GM12878 (cell line): ENCODE measurements at regions not wholly inside any gene's neighbourhood (a gene's known extent, or its start where the extent isn't known, plus 50 kb on each side); places are given as distances from the start of the nearest gene placed in this dataset.

Experiments
- CBFB ChIP-seq: IDR thresholded peaks from 2 replicates; pipeline ENCODE4 v1.6.1; 2016; ENCODE audit warnings: antibody characterized with exemption, low read depth
- CREB1 ChIP-seq: IDR thresholded peaks from 2 replicates; pipeline ENCODE4 v1.6.1; 2012; ENCODE audit warnings: low read depth, mild to moderate bottlenecking, inconsistent platforms
- EGR1 ChIP-seq, 2 experiments: IDR thresholded peaks; 1 replicate in 1 of 2; 2 replicates in 1 of 2; pipeline ENCODE4 v1.6.1; 2011 to 2012; ENCODE audit warnings: low read depth in 2 of 2, low read length in 2 of 2, borderline replicate concordance in 1 of 2, mild to moderate bottlenecking in 1 of 2, moderate library complexity in 1 of 2
- HDAC6 ChIP-seq: fragments of 200-600 bp; sonication (generic); IDR thresholded peaks from one replicate; pipeline ENCODE4 v1.8.0; 2017; ENCODE audit warnings: antibody characterized with exemption; ENCODE audit not compliant: unreplicated experiment
- NR2C2 ChIP-seq: IDR thresholded peaks from 2 replicates; pipeline ENCODE4 v1.6.1; 2011; ENCODE audit warnings: borderline replicate concordance, low read depth; ENCODE audit not compliant: control insufficient read depth, insufficient read length
- POLR2AphosphoS2 ChIP-seq: IDR thresholded peaks from 2 replicates; pipeline ENCODE4 v1.6.1; 2011; ENCODE audit warnings: low read depth, mild to moderate bottlenecking, low read length, improper control_type of control experiment, moderate library complexity
- SPI1 ChIP-seq: IDR thresholded peaks from 2 replicates; pipeline ENCODE4 v1.6.1; 2011; ENCODE audit warnings: low read depth, mild to moderate bottlenecking, low read length, moderate library complexity, borderline replicate concordance; ENCODE audit not compliant: insufficient read depth
- TF ChIP-seq, protein P1 (sequence below): IDR thresholded peaks from 2 replicates; pipeline ENCODE4 v1.6.1; 2012; ENCODE audit warnings: low read depth, low read length, improper control_type of control experiment
- TF ChIP-seq, protein P2 (sequence below), 3 experiments: IDR thresholded peaks in 2 of 3; conservative IDR thresholded peaks in 1 of 3; 2 replicates each; pipeline ENCODE4 v1.5.1; 2011; ENCODE audit warnings: low read depth in 3 of 3, low read length in 3 of 3, mild to moderate bottlenecking in 3 of 3, control low read depth in 2 of 3, moderate library complexity in 2 of 3, inconsistent platforms in 1 of 3, mixed read lengths in 1 of 3; ENCODE audit not compliant: control insufficient read depth in 2 of 3, insufficient read depth in 1 of 3; ENCODE audit errors: extremely low read depth in 1 of 3

DNA sequence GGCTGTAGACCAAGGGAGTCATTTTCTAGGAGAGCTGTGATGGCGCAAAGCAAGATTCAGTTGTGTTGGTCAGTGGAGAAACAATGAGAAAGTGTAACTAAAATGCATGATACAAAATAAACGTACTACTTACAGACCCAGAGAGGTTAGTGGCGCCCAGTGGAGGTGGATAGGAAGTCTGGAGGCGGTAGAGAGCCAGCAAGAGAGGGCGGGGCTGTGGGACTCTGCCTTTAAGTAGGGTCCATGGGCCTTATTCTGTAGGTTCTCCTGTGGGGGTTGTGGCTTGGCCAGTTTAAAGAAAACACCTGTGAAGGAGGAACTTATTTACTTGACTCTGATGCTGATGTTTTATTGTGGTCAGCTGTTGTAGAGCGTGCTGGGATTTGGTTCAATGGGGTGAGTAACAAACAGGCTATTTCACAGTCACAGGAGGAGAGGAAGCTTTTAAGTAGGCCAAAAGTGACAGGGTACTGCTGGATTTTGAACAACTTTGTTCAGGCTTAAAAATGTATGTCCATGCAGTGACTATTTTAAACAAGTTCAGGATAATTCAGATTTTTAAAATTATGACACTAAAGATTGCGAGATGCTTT lies 1097.7 kb downstream of the TMTC2 start:
- TF ChIP-seq, protein P1, sequence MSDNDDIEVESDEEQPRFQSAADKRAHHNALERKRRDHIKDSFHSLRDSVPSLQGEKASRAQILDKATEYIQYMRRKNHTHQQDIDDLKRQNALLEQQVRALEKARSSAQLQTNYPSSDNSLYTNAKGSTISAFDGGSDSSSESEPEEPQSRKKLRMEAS, result no peak
- TF ChIP-seq HDAC6, result no peak
- no peak for TF ChIP-seq SPI1
- TF ChIP-seq, protein P2, sequence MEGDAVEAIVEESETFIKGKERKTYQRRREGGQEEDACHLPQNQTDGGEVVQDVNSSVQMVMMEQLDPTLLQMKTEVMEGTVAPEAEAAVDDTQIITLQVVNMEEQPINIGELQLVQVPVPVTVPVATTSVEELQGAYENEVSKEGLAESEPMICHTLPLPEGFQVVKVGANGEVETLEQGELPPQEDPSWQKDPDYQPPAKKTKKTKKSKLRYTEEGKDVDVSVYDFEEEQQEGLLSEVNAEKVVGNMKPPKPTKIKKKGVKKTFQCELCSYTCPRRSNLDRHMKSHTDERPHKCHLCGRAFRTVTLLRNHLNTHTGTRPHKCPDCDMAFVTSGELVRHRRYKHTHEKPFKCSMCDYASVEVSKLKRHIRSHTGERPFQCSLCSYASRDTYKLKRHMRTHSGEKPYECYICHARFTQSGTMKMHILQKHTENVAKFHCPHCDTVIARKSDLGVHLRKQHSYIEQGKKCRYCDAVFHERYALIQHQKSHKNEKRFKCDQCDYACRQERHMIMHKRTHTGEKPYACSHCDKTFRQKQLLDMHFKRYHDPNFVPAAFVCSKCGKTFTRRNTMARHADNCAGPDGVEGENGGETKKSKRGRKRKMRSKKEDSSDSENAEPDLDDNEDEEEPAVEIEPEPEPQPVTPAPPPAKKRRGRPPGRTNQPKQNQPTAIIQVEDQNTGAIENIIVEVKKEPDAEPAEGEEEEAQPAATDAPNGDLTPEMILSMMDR (IDR thresholded peaks at IDR 0.05 in 2 of 3, conservative IDR thresholded peaks at IDR 0.05 in 1 of 3; ENCODE audit: control insufficient read depth in 2 of 3, extremely low read depth in 1 of 3, insufficient read depth in 1 of 3, low read depth in 3 of 3, low read length in 3 of 3), result no peak
- TF ChIP-seq CBFB, result no peak
- no peak for TF ChIP-seq CREB1
- no peak for TF ChIP-seq POLR2AphosphoS2
- no peak for TF ChIP-seq NR2C2
- no peak for TF ChIP-seq EGR1 (IDR thresholded peaks at IDR 0.05; ENCODE audit: borderline replicate concordance in 1 of 2, low read depth in 2 of 2, low read length in 2 of 2)
